Motor neuron (in vitro differentiated cells): ENCODE measurements at regions not wholly inside any gene's neighbourhood (a gene's known extent, or its start where the extent isn't known, plus 50 kb on each side); places are given as distances from the start of the nearest gene placed in this dataset.

Source experiments
- ATAC-seq, 8 experiments: fragments of 200-7000 bp; cut with Tn5 transposase; replicated peaks in 6 of 8; 2 replicates each; pipeline ENCODE4 v1.8.0; 2021; ENCODE audit warnings: mild to moderate bottlenecking in 8 of 8, moderate library complexity in 8 of 8
- H3K27ac ChIP-seq, 2 donors: fragments of 250-450 bp; sonication (Bioruptor Pico); 2 replicates each; pipeline ENCODE4 v1.9.0; 2021; ENCODE audit warnings: antibody characterized with exemption in 2 of 2, mild to moderate bottlenecking in 2 of 2, moderate library complexity in 1 of 2
- H3K4me1 ChIP-seq, 2 donors: fragments of 250-450 bp; sonication (Bioruptor Pico); replicated peaks in 1 of 2; 2 replicates each; pipeline ENCODE4 v1.6.1; 2021; ENCODE audit warnings: antibody characterized with exemption in 2 of 2, mild to moderate bottlenecking in 2 of 2, moderate library complexity in 1 of 2
- H3K4me3 ChIP-seq, 5 donors: fragments of 250-450 bp; sonication (Bioruptor Pico); 2 replicates each; pipeline ENCODE4 v1.9.0; 2021; ENCODE audit warnings: antibody characterized with exemption in 5 of 5, mild to moderate bottlenecking in 5 of 5, moderate library complexity in 4 of 5
- WGBS, 10 experiments: fragments of 450-650 bp; shearing (Covaris generic); methylation state at CpG; one replicate each; pipeline ENCODE4 v1.0.0; 2022; 5-methylcytosine and 5-hydroxymethylcytosine counted together
- in situ Hi-C, 9 experiments: fragments of 400-800 bp; cut with MboI; loops; one replicate each; pipeline ENCODE4 v1.15.0; 2021; ENCODE audit warnings: low sequenced_read_pairs in 9 of 9, low pct_unique_long_range_greater_than_20kb in 2 of 9; ENCODE audit not compliant: unreplicated experiment in 9 of 9

- peak in 1 of 8 experiments; percentile 61 for ATAC-seq
- Histone ChIP-seq H3K4me3 (no peak overlapping the region), H3K27ac (no peak overlapping the region), H3K4me1 (peaks cover 15 to 26% of the 10 kb centered on the region in 2 donors)
- WGBS, 10 experiments, result 29 to 100% (median 86%) methylated on average over 1 to 3 of the region's 3 CpGs
- in situ Hi-C loops, result no loop called here
Measured at GRCh38 chr2:200223205-200223784, 83.2 kb upstream of the SPATS2L start.

GRCh38 chr2:200225951-200226350 is 80.5 kb upstream of the SPATS2L start:
- peaks cover 9 to 15% of the 10 kb centered on the region in 2 donors for H3K4me1 ChIP-seq
- no peak overlapping the region for H3K27ac ChIP-seq
- in situ Hi-C loops, result no loop called here
- no peak overlapping the region for H3K4me3 ChIP-seq
- no peak for ATAC-seq
- 54 to 95% (median 91%) methylated on average over 2 to 5 of the region's 5 CpGs for WGBS, 10 experiments

GRCh38 chr2:200226451-200227426 is 79.8 kb upstream of the SPATS2L start:
- Histone ChIP-seq H3K27ac (no peak overlapping the region), H3K4me3 (no peak overlapping the region), H3K4me1 (peaks cover 9 to 15% of the 10 kb centered on the region in 2 donors)
- peak in 2 of 8 experiments; percentile 64 to 66 for ATAC-seq
- in situ Hi-C loops, result no loop called here
- 37 to 100% (median 91%) methylated on average over 2 to 6 of the region's 6 CpGs for WGBS, 10 experiments

- Histone ChIP-seq H3K4me3 (no peak overlapping the region), H3K27ac (no peak overlapping the region), H3K4me1 (peaks cover 7 to 14% of the 10 kb centered on the region in 2 donors)
- in situ Hi-C loops, result no loop called here
- 20 to 100% (median 76%) methylated on average over 1 of the region's 1 CpG; no CpG with 5 or more reads in 2 of the 10 experiments for WGBS, 10 experiments
- ATAC-seq, result no peak
Measured at GRCh38 chr2:200230716-200231115, 75.8 kb upstream of the SPATS2L start.

- WGBS, 10 experiments, result 100% methylated on average over 1 of the region's 1 CpG; no CpG with 5 or more reads in 3 of the 10 experiments
- ATAC-seq, result no peak
- H3K4me1 ChIP-seq, result no peaks in the 10 kb centered on the region
- H3K4me3 ChIP-seq, result no peak overlapping the region
- in situ Hi-C loops, result no loop called here
- H3K27ac ChIP-seq, result no peak overlapping the region
Measured at GRCh38 chr2:200235533-200235932, 71.0 kb upstream of the SPATS2L start.

GRCh38 chr2:200239216-200239615 is 67.3 kb upstream of the SPATS2L start:
- peak in 1 of 8 experiments; percentile 39 for ATAC-seq
- Histone ChIP-seq H3K4me3 (no peak overlapping the region), H3K4me1 (no peaks in the 10 kb centered on the region), H3K27ac (no peak overlapping the region)
- in situ Hi-C loops, result no loop called here
- WGBS, 10 experiments, result 0 to 88% (median 61%) methylated on average over 1 to 2 of the region's 2 CpGs; no CpG with 5 or more reads in 4 of the 10 experiments

GRCh38 chr2:200242570-200242969 is 63.9 kb upstream of the SPATS2L start:
- Histone ChIP-seq H3K27ac (no peak overlapping the region), H3K4me1 (no peaks in the 10 kb centered on the region), H3K4me3 (no peak overlapping the region)
- WGBS, 10 experiments, result 0 to 83% (median 70%) methylated on average over 1 to 4 of the region's 4 CpGs; no CpG with 5 or more reads in 1 of the 10 experiments
- peak in 4 of 8 experiments; percentile 31 to 83 (median 36) for ATAC-seq
- in situ Hi-C loops, result no loop called here

GRCh38 chr2:200243441-200243840 is 63.1 kb upstream of the SPATS2L start:
- Histone ChIP-seq H3K4me3 (no peak overlapping the region), H3K27ac (no peak overlapping the region), H3K4me1 (no peaks in the 10 kb centered on the region)
- ATAC-seq, result no peak
- in situ Hi-C loops, result no loop called here
- 62 to 100% (median 90%) methylated on average over 1 to 7 of the region's 7 CpGs; no CpG with 5 or more reads in 2 of the 10 experiments for WGBS, 10 experiments

GRCh38 chr2:200244111-200244510 is 62.4 kb upstream of the SPATS2L start:
- no peak overlapping the region for H3K4me3 ChIP-seq
- in situ Hi-C loops, result no loop called here
- H3K27ac ChIP-seq, result no peak overlapping the region
- no peaks in the 10 kb centered on the region for H3K4me1 ChIP-seq
- 90 to 100% (median 100%) methylated on average over 1 of the region's 1 CpG; no CpG with 5 or more reads in 4 of the 10 experiments for WGBS, 10 experiments
- ATAC-seq, result no peak

GRCh38 chr2:200247494-200247893 is 59.0 kb upstream of the SPATS2L start:
- 0 to 100% (median 88%) methylated on average over 1 to 2 of the region's 2 CpGs; no CpG with 5 or more reads in 1 of the 10 experiments for WGBS, 10 experiments
- H3K4me1 ChIP-seq, result no peaks in the 10 kb centered on the region
- peak in 3 of 8 experiments; percentile 31 to 66 (median 50) for ATAC-seq
- no peak overlapping the region for H3K27ac ChIP-seq
- no peak overlapping the region for H3K4me3 ChIP-seq
- in situ Hi-C loops, result no loop called here

GRCh38 chr2:200252265-200253067 is 54.0 kb upstream of the SPATS2L start:
- Histone ChIP-seq H3K27ac (no peak overlapping the region), H3K4me1 (no peaks in the 10 kb centered on the region), H3K4me3 (no peak overlapping the region)
- peak in 3 of 8 experiments; percentile 20 to 72 (median 50) for ATAC-seq
- in situ Hi-C loops, result no loop called here
- WGBS, 10 experiments, result 2 to 100% (median 85%) methylated on average over 2 to 8 of the region's 8 CpGs; no CpG with 5 or more reads in 1 of the 10 experiments

- H3K4me3 ChIP-seq, result no peak overlapping the region
- H3K4me1 ChIP-seq, result no peaks in the 10 kb centered on the region
- 6 to 100% (median 67%) methylated on average over 1 to 2 of the region's 2 CpGs; no CpG with 5 or more reads in 3 of the 10 experiments for WGBS, 10 experiments
- ATAC-seq, result peak in 3 of 8 experiments; percentile 36 to 85 (median 71)
- in situ Hi-C loops, result no loop called here
- no peak overlapping the region for H3K27ac ChIP-seq
Measured at GRCh38 chr2:200253639-200254038, 52.9 kb upstream of the SPATS2L start.
